ENCODE measurements at regions not wholly inside any gene's neighbourhood (a gene's known extent, or its start where the extent isn't known, plus 50 kb on each side); places are given as distances from the start of the nearest gene placed in this dataset.

- Mint-ChIP-seq H3K36me3 (no peaks in the 10 kb centered on the region), H3K27ac (no peak overlapping the region), H3K4me1 (no peaks in the 10 kb centered on the region), H3K27me3 (ENCODE audit: low read depth) (no peaks in the 10 kb centered on the region), H3K4me3 (no peak overlapping the region), H3K9me3 (peaks cover 7% of the 10 kb centered on the region)
- no peak for TF ChIP-seq CTCF (IDR thresholded peaks at IDR 0.05; ENCODE audit: unreplicated experiment)
- no peak for DNase-seq (ENCODE audit: low spot score in 2 of 2, unreplicated experiment in 2 of 2)
These were observed 296.6 kb upstream of the FBXL7 start for GRCh38 chr5:15203376-15203775.

- H3K4me3 Mint-ChIP-seq, result no peak overlapping the region
- no peak for DNase-seq (ENCODE audit: low spot score in 2 of 2, unreplicated experiment in 2 of 2)
- TF ChIP-seq CTCF (IDR thresholded peaks at IDR 0.05; ENCODE audit: unreplicated experiment), result no peak
- H3K9me3 Mint-ChIP-seq, result peaks cover 4% of the 10 kb centered on the region
- H3K27ac Mint-ChIP-seq, result no peak overlapping the region
- H3K4me1 Mint-ChIP-seq, result no peaks in the 10 kb centered on the region
- H3K36me3 Mint-ChIP-seq, result no peaks in the 10 kb centered on the region
- H3K27me3 Mint-ChIP-seq (ENCODE audit: low read depth), result no peaks in the 10 kb centered on the region
These were observed 309.0 kb upstream of the FBXL7 start for GRCh38 chr5:15191012-15191411.

GRCh38 chr5:15183520-15183919 is 311.9 kb upstream of the ANKH start:
- H3K9me3 Mint-ChIP-seq, result peaks cover 3% of the 10 kb centered on the region
- no peaks in the 10 kb centered on the region for H3K27me3 Mint-ChIP-seq (ENCODE audit: low read depth)
- no peak overlapping the region for H3K27ac Mint-ChIP-seq
- TF ChIP-seq CTCF (IDR thresholded peaks at IDR 0.05; ENCODE audit: unreplicated experiment), result no peak
- DNase-seq (ENCODE audit: low spot score in 2 of 2, unreplicated experiment in 2 of 2), result no peak
- H3K4me3 Mint-ChIP-seq, result no peak overlapping the region
- no peaks in the 10 kb centered on the region for H3K36me3 Mint-ChIP-seq
- no peaks in the 10 kb centered on the region for H3K4me1 Mint-ChIP-seq

GRCh38 chr5:15170173-15170572 is 298.6 kb upstream of the ANKH start:
- Mint-ChIP-seq H3K4me3 (no peak overlapping the region), H3K27ac (no peak overlapping the region), H3K27me3 (ENCODE audit: low read depth) (peaks cover 10% of the 10 kb centered on the region), H3K36me3 (no peaks in the 10 kb centered on the region), H3K4me1 (no peaks in the 10 kb centered on the region), H3K9me3 (peaks cover 20% of the 10 kb centered on the region)
- no peak for TF ChIP-seq CTCF (IDR thresholded peaks at IDR 0.05; ENCODE audit: unreplicated experiment)
- no peak for DNase-seq (ENCODE audit: low spot score in 2 of 2, unreplicated experiment in 2 of 2)

- no peak for TF ChIP-seq CTCF (IDR thresholded peaks at IDR 0.05; ENCODE audit: unreplicated experiment)
These were observed 296.8 kb upstream of the ANKH start for GRCh38 chr5:15168358-15168757.

GRCh38 chr5:15160091-15160490 is 288.5 kb upstream of the ANKH start:
- no peaks in the 10 kb centered on the region for H3K9me3 Mint-ChIP-seq
- H3K27me3 Mint-ChIP-seq (ENCODE audit: low read depth), result peaks cover 33% of the 10 kb centered on the region
- H3K4me1 Mint-ChIP-seq, result no peaks in the 10 kb centered on the region
- no peak overlapping the region for H3K4me3 Mint-ChIP-seq
- no peak for DNase-seq (ENCODE audit: low spot score in 2 of 2, unreplicated experiment in 2 of 2)
- H3K36me3 Mint-ChIP-seq, result no peaks in the 10 kb centered on the region
- no peak for TF ChIP-seq CTCF (IDR thresholded peaks at IDR 0.05; ENCODE audit: unreplicated experiment)
- H3K27ac Mint-ChIP-seq, result no peak overlapping the region

More at GRCh38 chr5:15168358-15168757, 296.8 kb upstream of the ANKH start:
- H3K4me3 Mint-ChIP-seq, result no peak overlapping the region
- no peak for DNase-seq (ENCODE audit: low spot score in 2 of 2, unreplicated experiment in 2 of 2)
- no peaks in the 10 kb centered on the region for H3K4me1 Mint-ChIP-seq
- H3K36me3 Mint-ChIP-seq, result no peaks in the 10 kb centered on the region
- H3K9me3 Mint-ChIP-seq, result peaks cover 17% of the 10 kb centered on the region
- H3K27me3 Mint-ChIP-seq (ENCODE audit: low read depth), result peaks cover 15% of the 10 kb centered on the region
- H3K27ac Mint-ChIP-seq, result no peak overlapping the region

All from mesothelial cell of epicardium (in vitro differentiated cells).